Stimulated activated CD8-positive, alpha-beta memory T cell treated with anti-CD3 and anti-CD28 coated beads, Interleukin-7, amount 100 ng/mL, for 4 hours (primary cell): ENCODE measurements at regions not wholly inside any gene's neighbourhood (a gene's known extent, or its start where the extent isn't known, plus 50 kb on each side); places are given as distances from the start of the nearest gene placed in this dataset.

Source experiments
- DNase-seq, 2 donors: peaks; one replicate each; pipeline ENCODE4 v3.0.0-alpha.2; 2020; ENCODE audit warnings: low read depth in 2 of 2

GRCh38 chr1:87816646-87817045 lies 488.0 kb downstream of the LMO4 start:
- DNase-seq, result no peak

DNA sequence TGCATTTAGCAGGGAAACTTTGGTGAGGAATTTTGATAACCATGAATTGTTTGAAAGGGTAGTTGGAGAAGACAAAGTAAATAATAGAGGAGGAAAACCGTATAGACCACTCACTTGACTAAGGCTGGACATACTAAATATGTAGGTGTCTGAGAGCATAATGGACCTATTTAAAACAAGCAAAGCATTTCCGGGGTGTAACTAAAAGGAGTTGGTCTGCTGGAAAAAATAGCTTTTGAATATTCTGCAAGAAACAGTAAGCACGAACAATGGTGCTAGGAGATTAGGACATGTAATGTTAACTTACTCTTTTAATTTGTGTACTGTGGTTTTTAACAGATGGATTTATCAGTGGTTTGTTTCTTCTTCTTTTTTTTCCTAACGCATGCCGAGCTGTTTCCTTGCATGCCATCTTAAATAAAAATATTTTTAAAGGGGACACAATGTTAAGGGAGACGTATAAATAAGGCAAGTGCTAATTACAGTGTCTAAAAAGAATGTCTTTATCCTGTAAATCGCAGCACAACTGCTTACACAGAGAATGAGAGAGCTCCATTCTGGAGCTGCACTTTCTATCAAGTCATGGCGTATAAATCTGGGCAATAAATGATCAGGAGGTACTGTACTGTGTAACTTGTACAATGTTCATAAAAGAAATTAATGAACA lies 492.1 kb downstream of the LMO4 start:
- DNase-seq, result no peak

DNA sequence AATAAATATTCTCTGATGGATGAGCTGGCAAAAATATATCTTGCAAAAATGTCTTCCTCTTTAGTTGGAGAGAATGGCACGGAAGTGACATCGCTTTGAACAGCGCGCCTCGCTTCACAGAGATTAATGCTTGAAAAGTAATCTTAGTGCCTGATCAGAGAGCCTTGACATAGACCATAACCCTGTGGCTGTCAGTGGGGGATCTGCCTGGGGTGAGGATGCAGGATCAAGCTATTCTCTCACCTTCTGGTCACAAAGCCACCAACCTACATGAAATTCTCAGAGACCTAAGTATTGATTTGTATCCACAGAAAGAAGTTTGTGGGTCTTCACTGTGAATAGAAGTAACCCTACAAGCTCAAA lies 492.6 kb downstream of the LMO4 start:
- no peak for DNase-seq

DNA sequence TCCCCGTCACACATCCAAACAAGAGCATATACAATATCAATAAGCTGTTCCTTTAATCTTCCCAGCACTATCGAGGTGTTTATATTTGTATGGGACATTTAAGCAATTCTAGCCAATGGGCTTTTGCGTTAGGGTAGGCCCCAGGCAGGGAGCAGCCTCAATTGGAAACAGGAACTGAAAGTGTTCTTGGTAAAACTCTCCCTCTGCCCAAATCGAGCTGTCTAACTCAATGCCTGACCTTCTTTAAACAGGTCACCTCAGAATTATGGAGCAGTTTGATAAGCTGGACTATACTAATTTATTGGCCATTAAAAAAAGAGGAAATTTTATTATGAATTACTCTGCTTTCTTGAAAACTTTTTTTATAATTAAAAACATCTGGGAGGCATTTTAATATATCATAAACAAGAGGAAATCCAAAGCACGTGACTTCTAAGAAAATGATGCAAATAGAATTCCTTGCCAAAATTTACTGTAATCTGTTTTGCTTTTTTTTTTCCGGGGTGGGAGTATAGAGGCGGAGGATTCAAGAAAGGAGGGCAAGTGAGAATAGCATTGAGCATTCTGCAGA lies 498.1 kb downstream of the LMO4 start:
- no peak for DNase-seq

DNA sequence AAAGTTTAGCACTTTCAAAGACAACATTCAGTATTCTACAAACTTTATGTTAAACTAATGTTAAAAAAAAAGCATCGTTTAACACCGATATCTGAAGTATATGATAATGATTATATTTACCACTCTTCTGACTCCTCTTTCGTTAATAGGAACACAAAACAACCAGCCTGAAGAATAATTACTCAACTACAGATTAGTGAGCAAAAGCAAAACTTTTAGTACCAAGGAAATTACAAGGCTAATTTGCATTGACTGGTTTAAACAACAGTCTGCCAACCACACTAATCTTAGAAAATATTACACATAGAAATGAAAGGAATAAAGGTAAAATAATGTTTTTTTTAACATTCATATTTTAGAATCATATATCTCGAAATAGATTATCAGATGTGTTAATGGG lies 500.7 kb downstream of the LMO4 start:
- no peak for DNase-seq

GRCh38 chr1:87830432-87830978 lies 501.8 kb downstream of the LMO4 start:
- no peak for DNase-seq

- no peak for DNase-seq
Measured at GRCh38 chr1:87833166-87833565, 504.5 kb downstream of the LMO4 start.

- DNase-seq, result no peak
Measured at GRCh38 chr1:87834151-87834550, 505.5 kb downstream of the LMO4 start.

GRCh38 chr1:87834941-87835340 lies 506.3 kb downstream of the LMO4 start:
- DNase-seq, result no peak

DNA sequence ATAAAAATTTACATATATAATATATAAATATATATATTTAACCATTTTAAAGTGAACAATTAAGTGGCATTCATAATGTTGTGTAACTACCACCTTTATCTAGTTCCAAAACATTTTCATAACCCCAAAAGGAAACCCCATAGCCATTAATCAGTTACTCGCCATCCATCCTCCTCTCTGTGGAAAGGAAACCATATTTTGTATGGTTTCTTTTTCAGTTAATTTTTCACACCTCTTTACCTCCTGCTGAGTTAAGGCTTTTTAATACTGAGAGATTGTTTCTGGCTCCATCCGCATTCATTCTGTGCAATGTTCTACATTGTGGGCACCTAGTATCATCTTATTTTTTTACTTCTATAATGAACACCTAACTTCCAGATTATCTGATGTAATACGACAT lies 512.1 kb downstream of the LMO4 start:
- DNase-seq, result no peak

DNA sequence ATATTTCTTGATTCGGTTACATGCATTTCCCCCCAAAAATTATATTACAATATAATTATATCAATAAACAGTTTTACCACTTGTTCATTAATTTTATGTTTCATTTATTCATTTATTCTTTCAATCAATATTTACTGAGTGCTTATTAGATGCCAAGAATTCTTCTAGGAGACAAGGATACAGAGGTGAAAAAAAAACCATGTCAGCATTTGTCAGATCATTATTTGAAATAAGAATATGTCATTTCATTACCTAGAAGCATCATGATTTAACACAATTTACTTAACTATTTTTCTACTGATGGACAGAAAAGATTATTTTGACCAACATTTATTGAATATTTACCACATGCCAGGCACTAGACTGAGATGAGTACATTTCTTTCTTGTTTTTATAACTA lies 512.7 kb downstream of the LMO4 start:
- DNase-seq, result no peak

DNA sequence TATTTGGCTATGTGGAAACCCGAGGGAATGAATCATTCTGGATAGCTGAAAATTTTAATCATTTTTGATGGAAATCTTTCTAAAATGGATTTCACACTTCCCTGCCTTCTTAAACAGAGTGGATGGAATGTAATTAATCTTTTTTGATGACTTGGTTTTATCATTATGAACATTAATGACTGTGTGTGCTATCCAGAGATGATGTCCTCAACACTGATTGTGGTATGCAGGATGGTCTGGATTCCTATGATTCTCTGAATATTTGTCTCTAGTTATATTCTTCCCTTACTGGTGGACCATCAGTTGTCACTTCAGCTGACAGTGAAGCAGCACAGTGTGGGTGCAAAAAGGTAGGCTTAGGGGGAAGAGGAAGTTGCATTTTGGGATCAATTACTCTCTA lies 513.5 kb downstream of the LMO4 start:
- DNase-seq, result no peak

DNA sequence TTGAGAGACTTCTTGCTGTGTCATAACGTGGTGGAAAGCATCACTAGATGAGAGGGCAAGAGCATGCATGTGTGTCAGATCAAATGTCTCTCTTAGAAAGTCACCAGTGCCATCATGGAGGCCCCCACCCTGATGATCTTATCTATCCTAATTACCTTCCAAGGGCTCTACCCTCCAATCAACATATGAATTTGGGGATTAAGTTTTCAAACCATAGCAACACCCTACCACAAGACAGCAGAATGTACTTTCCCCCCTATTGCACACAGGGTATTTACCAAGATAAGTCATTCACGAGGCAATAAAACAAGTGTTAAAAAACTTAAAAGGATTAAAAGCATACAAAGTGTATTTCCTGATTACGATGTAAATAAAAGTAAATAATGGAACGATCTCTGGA lies 515.6 kb downstream of the LMO4 start:
- DNase-seq, result no peak

- no peak for DNase-seq
Measured at GRCh38 chr1:87851490-87851889, 522.8 kb downstream of the LMO4 start.

DNA sequence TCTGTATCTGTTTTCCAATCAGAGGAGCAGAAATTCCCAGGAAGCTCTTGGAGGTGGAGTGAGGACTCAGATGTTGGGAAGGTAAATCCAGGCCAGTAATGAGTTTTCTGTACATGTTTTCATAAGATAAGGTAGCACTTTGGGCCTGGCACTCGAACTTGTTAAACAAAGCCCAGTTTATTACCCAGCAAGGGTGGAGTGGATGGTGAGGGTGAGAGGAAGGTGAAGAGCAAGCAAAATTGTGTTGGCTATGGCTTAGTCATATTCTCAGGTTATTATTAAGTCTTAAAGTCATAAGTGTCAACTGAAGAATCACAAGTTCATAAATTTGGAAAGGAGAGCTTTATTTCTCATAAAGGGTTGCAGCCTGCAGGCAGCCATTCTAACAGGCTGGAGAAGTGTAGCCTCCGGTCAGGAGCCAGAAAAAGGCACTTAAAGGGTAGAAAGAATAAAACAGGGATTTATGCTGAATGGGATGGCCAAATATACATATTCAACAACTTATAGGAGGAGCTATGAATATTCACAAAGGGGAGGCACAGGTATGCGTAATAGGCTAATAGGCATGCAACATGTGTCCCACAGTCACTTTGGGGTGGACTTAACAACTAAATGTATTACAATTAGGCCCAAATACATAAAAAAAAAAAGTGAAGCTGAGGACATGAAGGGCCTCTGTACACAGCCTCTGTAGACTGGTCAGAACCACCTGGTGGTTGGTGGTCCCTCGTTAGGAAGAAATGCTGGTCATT lies 523.9 kb downstream of the LMO4 start:
- DNase-seq, result no peak

DNA sequence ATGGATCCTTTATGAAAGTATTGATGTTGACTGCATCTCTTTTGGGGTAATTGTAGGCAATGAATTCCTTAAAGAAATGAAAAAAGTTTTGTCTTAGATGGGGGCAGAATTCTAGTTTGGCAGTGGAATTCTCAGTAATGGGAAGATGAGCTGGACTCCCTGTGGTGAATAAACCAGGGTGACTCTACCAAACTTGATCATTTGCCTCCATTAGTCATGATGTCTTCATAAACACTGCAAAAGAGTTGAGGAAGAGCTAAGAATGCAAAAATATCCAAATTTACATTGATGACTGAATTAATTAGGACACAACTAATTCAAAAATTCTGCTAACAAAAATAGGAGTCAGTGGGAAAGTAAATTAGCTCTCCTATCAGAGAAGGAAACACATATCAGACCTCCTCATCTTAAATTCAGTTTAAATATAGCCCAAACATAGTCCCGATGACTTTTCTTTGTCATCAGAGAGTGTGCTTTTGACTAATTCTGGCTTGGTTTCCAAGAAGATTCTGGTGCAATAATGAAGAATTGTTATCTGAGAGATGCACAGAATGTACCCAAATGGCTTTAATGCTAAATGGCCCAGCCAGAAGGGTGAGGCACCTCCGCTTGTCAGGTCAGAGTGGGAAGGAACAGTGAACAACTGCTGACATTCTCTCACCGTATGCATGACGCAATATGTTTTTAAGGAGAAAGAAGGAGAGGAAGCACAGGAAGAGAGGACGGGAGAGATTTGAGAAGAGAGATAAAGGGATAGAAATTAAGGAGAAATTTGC lies 525.1 kb downstream of the LMO4 start:
- DNase-seq, result no peak

DNA sequence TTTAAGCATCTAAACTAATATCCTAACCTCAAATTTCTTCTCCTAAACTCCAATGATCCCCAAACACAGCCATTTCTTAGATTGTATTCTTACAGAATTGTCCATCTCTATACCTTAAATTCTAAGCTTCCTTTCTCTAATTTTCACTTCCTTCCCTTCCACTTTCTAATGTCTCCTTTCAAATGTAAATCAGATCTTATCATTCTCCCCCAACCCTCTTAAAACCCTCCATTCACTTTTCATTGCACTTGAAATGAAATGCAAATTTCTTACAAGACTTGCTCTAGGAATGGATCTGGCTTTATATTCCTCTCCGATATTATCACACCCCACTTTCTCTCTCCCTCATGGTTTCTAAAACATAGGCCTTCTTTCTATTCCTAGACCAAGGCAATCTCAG lies 534.6 kb downstream of the LMO4 start:
- DNase-seq, result no peak

DNA sequence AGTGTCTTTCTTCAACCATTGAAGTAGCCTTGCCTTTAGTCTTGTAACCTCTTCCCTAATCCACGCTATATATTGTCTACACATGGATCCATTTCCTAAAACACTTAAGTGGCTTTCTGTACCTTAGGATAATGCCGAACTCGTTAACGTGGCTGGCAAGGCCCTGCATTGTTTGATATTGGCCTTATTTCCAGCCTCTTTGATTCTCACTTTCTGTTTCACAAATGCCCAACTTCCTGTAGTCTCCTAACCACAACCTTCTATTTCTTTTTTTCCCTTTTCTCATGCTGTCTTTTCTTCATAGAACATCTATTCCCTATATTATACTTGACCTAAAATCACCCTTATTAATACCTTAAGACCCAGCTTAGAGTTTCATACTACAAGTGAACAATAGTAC lies 536.0 kb downstream of the LMO4 start:
- DNase-seq, result no peak

DNA sequence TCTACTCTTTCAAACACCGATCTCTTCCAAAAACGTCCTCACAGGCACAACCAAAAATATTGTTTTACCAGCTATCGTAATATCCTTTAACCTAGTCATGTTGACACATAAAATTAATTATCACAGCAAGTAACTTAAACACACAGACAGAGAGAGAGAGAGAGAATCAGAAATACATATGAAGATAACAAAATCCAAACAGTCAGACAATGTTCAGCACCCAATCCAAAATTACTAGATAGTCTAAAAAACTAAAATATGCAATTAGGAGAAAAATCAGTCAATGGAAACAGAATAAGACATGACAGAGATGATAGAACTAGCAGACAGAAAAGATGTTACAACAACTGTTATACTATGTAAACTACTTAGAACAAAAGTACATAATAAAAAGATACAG lies 537.7 kb downstream of the LMO4 start:
- DNase-seq, result no peak

- DNase-seq, result no peak
Measured at GRCh38 chr1:87867626-87868025, 538.9 kb downstream of the LMO4 start.

DNA sequence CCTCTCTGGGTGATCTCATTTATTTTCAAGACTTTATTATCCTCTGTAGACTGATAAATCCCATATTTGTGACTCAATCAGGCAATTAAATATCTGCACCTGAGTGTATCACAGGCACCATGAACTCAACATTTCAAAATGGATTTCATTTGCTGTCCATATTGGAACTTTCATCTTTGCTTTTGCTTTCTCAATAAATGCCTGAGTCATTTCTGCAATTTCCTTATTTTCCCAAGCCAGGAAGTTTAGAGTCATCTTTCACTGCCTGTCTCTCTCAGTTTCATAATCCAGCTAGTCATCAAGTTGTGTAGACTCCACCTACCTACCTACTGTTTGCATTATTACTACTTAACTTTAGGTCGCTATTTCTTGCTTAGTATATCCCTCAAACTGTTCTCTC lies 540.9 kb downstream of the LMO4 start:
- DNase-seq, result no peak

- no peak for DNase-seq
Measured at GRCh38 chr1:87872189-87872588, 543.5 kb downstream of the LMO4 start.
